Smooth muscle cell of the brain vasculature (primary cell): ENCODE measurements at regions not wholly inside any gene's neighbourhood (a gene's known extent, or its start where the extent isn't known, plus 50 kb on each side); places are given as distances from the start of the nearest gene placed in this dataset.
"Not testable (repeated sequence)": the region's sequence is repeated elsewhere in the genome, so short reads cannot be mapped to it uniquely, and the experiment has no call there.

ENCODE experiments used
- DNase-seq: peaks from one replicate; pipeline ENCODE4 v3.0.0-alpha.2; 2012; ENCODE audit warnings: low read depth, low spot score

DNA sequence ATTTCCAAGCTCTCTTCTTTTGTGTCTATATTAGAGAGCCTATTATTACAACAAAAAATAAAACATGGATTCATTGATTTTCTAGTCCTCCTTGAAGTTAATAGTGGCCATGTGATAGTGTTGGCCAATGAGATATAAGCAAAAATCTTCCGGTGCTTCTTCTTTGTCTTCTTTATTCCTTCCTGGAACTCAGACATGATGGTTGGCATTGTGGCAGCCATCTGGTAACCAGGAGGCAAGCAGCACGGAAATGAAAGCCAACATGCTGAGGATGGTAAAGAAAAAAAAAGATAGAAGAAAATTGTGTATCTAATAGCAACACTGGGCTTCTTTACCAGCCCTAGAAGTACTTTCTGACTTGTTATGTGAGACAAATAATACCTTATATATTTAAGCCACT lies 50.8 kb upstream of the SEL1L start:
- DNase-seq: no peak

DNA sequence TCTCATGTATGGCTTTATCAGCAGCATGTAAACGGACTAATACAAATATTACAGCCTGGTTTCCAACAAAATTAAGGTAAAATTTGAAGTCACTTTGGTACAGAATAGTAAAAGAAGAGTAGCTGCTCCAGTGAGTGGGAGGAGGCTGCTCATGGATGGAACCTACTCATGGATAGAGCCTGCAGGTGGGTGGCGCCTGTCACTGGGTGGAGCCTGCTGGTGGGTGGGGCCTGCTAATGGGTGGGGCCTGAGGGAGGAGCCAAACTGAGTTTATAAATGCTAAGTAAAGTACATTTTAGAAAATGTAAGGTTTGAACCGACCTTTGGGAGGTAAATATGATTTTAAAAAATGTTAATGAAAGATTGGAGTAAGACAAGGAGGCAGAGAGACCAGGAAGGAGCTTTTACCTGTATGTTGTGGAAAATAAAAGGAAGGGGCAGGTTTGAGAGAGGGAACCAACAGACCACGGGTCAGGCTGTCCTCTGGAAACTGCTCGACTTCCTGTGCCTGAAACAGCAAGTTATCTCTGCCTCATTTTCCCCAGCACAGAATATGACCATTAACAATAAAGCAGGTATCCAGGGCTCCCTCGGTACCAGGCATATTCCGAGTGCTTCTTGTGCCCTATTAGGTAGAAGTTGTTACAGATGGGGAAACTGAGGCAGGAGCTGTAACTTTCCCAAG lies 55.9 kb upstream of the SEL1L start:
- DNase-seq: no peak

DNA sequence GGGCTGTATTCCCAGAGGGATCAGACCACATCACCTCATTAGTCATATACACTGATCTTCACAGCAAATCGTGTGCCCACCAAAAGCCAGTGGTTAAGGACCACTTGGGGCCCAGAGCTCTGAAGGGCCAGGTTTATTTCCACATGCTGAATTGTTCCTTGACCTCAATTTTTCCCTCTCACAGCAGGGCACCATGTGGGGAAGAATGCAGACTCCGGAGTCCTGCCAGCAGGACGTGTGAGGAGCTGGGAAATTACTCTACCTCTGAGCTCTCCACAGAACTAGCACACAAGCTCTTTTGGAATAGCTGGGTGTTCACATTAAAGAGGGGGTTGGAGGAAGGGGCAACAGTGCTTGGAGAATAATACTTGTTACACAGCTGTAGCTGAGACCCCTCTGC lies 57.6 kb upstream of the SEL1L start:
- DNase-seq: no peak

DNA sequence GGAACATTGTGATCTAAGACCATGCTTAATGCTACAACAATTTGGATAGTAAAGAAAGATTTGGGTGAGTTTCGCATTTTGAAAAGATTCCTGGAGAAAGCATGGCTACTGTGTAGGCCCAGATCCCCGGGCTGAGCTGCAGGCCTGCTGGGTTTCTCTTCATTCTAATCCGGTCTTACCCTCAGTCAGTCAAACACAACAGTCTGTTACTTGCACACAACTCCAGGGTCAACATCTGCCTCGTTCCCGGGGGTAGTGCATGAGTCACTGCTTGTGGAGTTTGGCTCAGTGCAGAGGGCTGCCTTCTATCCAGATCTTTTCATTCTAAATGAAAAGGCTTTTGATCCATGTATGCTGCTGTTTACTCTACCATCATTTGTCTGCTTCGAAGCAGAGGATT lies 60.4 kb upstream of the SEL1L start:
- DNase-seq: no peak

DNA sequence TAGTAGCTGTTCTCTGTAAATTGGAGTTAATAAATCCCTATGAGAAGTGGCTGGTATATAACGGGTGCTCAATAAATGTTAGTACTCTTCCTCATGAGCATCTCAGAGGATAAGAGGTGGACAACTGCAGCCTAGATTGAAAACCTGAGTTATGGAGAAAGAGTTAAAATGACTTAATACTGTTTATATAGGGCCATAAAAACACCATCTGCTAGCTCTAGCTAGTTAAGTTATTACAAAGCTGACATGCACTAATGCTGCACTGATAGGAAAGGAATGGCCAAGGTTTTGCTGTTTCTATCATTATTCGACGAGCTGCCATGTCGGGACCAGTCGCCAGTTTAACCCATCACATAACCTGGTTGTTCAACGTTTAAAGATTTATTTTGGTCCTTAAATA lies 72.0 kb upstream of the SEL1L start:
- DNase-seq: no peak

DNA sequence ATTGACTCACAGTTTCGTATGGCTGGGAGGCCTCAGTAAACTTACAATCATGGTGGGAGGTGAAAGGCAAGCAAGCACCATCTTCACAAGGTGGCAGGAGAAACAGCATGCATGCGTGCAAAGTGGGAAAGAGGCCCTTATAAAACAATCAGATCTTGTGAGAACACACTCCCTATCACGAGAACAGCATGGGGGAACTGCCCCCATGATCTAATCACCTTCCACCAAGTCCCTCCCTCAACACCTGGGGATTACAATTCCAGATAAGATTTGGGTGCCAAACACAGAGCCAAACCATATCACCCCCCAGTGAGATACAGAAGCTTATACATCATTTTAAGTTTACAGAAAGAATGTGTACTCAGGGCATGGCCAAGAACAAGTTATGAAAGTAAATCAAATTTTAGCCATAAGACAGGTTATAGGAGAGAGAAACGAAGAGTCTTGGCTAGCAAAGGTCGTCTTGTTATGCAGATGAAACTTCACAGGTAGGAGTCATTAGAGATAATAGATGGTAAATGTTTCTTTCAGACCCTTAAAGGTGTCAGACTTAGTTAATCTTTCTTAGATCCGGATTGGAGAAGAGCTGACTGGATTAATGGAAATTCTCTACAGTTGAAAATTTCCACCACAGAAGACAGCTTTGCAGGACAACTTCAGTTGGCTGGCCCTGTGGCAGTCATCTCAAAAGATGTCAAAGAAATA lies 79.8 kb upstream of the SEL1L start:
- no peak for DNase-seq

DNA sequence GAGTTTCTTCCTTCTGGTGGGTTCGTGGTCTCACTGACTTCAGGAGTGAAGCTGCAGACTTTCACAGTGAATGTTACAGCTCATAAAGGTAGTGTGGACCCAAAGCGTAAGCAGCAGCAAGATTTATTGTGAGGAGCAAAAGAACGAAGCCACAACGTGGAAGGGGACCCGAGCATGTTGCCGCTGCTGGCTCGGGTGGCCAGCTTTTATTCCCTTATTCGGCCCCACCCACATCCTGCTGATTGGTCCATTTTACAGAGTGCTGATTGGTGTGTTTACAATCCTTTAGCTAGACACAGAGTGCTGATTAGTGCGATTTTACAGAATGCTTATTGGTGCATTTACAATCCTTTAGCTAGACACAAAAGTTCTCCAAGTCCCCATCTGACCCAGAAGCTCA lies 80.6 kb upstream of the SEL1L start:
- DNase-seq: not testable (repeated sequence)

DNA sequence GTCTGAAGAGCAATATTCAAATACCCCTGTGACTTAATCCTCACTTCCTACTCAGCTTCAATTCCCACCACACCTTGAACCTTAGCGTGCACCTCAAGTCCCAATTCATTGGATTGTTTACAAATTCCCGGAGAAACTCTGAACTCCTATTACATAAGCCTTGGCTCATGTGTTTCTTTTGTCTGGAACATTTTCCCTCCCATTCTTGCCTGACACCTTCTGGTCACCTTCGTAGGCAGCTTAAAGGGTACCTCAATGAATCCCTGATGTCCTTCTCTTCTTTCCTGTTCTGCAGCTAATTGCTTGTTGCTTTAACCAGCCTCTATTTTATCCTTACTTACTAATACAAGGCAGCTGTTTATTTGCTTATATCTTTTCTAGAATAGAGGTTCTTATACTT lies 85.0 kb upstream of the SEL1L start:
- DNase-seq: no peak

DNA sequence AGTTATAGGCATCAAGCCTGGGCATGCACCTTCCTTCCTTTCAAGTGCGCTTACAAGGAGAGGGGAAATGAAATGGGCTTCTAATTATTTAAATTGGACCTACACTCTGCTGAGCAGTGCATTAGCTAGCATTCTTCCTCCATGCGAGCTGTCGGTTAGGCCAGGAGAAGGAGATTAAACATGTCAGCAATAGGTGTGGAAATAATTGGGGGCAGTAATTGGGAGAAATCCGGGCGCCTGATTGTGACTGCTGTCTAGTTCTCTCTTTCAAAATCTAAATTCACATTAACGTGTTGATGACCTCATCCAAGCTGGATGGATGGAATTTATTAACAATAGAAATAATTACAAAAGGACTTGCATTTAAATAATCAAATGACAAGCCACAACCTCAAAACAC lies 86.2 kb upstream of the SEL1L start:
- DNase-seq: no peak

DNA sequence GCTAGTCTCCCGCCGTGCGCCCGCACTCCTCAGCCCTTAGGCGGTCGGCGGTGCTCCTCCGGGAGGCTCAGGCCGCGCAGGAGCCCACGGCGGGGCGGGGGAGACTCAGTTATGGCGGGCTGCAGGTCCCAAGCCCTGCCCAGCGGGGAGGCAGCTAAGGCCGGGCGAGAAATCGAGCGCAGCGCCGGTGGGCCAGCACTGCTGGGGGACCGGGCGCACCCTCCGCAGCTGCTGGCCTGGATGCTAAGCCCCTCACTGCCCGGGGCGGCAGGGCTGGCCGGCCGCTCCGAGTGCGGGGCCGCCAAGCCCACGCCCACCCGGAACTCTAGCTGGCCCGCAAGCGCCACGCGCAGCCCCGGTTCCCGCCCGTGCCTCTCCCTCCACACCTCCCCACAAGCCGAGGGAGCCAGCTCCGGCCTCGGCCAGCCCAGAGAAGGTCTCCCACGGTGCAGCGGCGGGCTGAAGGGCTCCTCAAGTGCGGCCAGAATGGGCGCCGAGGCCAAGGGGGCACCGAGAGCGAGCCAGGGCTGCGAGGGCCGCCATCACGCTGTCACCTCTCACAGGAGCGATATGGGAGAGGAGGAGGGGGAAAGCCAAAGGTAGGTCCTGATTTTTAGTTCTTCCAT lies 90.2 kb upstream of the SEL1L start:
- not testable (repeated sequence) for DNase-seq

DNA sequence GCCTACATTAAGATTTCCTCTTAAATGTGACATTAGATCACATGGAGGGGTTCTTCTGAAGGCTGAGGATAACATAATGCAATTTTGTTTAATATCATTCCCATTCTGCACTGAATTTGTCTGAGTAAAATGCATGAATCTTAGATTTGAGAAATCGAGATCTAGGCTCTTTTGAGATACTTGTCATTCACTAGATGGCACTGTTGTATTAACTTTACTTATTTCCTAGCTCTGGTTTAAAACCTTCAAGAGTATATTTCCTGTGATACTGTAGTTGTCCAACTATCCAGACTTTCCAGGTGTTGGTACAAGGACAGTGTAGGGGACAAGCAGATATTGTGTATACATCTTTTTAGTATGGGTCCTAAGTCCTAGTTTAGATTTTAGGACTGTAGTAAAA lies 91.7 kb upstream of the SEL1L start:
- DNase-seq: no peak

DNA sequence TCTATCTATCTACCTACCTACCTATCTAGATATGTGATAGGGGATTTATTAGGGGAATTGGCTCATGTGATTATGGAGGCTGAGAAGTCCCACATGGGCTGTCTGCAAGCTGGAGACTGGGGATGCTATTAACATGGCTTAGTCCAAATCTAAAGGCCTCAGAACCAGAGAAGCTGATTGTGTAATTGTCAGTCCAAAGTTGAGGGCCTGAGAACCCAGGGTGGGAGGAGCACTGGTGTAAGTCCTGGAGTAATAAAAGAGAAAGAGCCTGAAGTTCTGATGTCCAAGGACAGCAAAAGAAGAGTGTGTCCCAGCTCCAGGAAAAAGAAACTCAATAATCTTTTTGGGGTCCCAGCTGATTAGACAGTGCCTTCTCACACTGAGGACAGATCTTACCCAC lies 98.5 kb upstream of the SEL1L start:
- no peak for DNase-seq

DNA sequence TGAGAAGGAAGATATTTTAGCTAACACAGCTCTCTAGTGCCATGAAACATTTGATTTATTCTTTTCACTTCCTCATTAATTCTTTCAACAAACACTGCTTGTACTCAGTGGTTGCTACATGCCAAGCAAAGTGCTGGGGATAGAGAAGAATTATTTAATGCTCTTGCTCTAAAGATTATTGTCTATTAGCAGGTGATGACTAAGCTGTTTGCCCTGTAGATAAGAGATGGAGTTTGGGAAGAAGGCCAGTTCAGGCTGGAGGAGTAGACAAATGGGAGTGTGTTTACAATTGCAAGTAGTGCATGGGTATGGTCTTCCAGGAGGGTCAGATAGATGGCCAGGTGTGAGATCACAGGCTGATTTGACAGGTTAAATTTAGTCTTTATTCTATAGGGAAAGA lies 99.8 kb upstream of the SEL1L start:
- no peak for DNase-seq

DNA sequence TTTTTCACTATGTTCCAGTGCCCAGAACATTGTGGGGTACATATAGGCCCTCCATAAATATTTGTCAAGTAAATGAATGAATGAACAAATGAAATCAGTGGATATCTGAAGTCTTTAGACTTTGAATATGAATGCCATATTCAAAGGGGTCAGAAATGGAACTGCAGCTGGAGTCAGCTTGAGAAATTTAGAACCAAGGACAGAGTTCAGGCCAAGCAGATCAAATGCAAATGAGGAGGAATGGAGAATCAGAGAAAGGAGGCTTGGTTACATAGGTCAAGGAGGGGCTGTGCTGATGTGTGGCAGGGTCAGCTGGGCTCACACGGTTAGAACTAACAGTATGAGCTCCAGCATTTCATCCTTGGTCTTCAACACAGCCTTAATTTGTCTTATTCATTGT lies 104.0 kb upstream of the SEL1L start:
- DNase-seq: no peak

DNA sequence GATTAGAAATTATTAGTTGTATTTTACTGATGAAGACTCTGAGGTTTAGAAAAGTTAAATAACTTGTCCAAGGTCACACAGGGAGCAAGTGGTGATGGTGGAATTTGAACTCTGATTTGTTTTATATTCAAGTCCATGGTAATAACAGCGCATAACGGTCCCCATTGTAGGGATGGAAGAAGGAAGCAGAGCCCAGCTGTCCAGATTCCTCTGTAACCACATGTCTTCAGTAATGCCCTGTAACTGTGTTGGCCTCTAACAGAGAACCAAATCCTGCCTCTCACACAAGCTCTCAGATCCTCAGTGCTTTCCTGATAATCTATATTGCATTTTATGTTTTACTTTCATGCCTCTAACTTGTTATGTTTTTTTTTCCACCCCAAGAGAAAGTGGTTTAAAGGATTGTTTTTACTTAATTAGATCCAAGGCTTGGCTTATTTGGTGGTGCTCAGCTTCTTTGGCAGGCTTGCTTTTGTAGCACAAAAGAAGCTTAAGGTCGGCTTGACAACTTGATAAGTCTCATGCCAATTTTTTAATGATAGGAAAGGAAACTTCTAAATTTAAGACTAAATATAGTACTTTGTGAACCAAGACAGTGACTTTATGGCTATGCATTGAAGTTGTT lies 105.1 kb upstream of the SEL1L start:
- DNase-seq: no peak

DNA sequence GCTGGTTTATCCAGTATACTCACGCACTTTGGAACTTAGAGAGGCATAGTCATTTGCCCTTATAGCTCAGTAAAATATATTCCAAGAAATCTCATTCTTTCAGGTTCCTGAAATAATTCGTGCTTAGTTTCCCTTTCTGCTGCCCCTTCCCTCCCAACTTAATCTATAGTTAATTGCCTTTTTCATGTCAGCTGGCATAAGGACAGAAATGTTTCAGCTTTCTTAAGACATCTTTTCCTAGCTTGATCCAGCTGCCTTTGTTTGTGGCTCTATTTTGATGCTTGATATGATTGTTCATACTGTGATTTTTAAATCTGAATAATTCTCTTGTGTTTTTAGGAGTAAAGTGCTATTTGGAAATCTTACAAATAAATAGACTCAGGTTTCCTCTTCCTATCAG lies 120.0 kb upstream of the SEL1L start:
- no peak for DNase-seq

DNA sequence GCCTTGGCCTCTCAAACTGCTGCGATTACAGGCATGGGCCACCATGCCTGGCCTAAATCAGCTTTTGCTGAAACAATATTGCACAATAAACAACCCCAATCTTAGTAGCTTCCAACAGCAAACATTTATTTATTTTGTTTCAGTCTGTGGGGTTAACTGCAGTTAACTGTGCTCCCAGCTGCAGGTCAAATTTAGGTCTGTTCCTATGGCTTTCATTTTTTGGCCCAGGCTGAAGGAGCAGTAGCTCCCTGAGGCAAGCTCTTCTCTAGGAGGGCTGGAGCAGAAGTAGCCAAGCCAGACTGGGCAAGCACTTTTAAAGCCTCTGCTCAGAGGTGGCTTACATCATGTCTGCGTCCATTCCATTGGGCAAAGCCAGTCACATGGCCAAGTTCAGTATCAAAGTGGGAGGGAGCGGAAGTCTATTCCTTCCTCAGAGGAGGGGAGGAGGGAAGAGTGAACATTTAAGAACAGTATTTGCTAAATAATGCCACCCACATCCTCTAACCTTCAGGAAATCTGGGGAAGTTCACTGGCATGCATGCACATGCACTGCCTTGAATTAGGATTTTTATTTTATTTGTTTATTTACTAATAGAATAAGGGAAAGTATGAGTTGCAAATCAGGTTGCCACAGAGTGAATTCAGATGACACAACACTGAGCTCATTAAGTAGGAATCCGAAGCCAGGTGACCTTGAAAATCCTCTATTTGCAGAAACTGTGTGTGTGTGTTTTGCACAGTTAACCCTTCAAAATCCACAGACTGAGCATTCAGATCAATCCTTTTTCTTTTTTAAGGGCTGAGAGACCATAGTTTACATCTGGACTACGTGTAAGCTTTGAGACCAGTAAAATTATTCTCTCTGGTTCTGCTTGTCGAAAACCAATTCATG lies 122.0 kb upstream of the SEL1L start:
- DNase-seq: no peak

DNA sequence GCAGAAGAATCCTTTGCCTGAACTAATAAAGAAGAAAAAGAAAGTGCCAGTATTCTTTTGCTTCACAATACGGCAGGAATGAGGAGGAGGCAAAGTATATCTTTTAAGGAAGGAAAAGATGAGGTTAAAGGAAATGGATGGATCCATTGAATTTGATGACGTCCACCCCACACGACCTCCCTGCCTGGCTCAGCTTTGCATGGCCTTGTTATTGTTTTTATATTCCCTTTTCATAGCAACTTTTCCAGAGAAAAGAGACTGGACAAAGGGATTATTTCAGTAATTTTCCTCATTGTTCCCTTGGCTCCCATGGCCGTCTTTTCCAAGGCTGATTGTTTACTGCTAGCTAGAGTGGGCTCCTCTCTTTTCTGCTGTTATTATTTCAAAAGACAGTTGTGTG lies 123.2 kb upstream of the SEL1L start:
- DNase-seq: no peak

DNA sequence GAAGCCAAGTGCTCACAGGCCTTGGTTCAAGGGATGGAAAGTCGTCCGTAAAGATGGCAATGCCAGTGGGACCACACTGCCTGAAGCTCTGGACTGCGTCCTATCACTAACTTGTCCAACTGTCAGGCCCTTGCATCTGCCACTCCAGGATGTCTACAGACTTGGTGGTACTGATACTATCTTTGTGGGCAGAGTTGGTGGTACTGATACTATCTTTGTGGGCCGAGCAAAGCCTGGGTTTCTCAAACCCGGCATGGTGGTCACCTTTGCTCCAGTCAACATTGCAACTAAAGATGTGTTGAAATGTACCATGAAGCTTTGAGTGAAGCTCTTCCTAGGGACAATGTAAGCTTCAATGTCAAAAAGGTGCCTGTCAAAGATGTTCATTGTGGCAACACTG lies 128.4 kb upstream of the SEL1L start:
- DNase-seq: no peak

DNA sequence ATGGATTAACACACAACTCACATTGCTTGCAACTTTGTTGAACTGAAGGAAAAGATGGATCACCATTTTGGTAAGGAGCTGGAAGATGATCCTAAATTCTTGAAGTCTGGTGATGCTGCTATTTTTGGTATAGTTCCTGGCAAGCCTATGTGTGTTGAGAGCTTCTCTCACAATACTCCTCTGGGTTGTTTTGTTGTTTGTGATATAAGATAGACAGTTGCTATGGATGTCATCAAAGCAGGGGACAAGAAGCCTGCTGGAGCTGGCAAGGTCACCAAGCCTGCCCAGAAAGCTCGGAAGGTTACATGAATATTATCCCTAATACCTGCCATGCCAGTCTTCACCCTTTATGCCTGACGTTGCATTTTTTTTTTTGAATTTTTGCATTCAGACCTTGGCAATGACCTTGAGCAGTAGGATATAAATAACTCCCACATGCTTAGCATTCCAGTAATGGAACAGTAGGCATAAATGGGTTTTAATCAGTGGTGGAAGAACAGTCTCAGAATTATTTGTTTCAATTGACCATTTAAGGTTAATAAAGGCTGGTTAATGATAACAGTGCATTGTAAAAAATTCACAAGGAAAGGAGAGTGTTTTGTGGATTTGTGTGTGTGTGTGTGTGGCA lies 129.0 kb upstream of the SEL1L start:
- DNase-seq: no peak

DNA sequence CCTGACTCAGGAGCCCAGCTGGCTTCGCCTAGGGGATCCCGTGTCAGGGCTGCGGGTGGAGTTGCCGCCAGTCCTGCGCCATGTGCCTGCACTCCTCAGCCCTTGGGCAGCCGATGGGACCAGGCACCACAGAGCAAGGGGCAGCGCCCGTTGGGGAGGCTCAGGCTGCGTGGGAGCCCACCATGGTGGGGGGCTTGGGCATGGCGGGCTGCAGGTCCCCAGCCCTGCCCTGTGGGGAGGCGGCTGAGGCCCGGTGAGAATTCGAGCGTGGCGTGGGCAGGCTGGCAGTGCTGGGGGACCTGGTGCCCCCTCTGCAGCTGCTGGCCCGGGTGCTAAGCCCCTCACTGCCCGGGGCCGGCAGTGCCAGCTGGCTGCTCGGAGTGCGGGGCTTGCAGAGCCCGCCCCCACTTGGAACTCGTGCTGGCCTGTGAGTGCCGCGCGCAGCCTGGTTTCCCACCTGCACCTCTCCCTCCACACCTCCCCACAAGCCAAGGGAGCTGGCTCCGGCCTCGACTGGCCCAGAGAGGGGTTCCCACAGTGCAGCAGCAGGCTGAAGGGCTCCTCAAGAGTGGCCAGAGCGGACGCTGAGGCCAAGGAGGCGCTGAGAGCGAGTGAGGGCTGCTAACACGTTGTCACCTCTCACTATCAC lies 135.1 kb upstream of the SEL1L start:
- no peak for DNase-seq
